ENCODE measurements at regions not wholly inside any gene's neighbourhood (a gene's known extent, or its start where the extent isn't known, plus 50 kb on each side); places are given as distances from the start of the nearest gene placed in this dataset.

DNA sequence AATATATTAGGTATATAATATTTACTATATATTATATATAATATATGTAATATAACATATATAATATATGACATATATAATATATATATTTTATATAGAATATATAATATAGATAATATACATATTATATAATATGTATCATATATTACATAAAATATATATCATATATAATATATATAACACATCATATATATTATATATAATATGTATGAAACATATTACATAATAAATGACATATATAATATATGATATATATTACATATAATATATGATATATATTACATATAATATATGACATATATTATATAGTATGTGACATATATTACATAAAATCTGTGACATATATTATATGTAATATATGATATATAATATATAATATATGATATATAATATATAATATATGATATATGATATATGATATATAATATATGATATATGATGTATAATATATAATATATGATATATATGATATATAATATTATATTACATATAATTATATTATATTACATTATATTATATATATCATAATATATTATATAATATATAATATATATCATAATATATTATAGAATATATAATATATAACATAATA is 119.5 kb upstream of the RIMBP3 start:
- DNase-seq (ENCODE audit: low read depth), result no peak

DNA sequence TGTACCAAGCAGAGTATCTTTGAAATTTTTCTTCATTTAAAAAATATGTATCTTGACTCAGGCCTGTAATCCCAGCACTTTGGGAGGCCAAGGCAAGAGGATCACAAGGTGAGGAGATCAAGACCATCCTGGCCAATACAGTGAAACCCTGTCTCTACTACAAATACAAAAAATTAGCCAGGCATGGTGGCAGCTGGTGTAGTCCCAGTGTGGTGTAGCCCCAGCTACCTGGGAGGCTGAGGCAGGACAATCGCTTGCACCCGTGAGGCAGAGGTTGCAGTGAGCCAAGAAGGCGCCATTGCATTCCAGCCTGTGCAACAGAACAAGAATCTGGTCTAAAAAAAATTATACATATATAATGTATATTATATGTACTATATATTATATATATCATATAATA is 118.7 kb upstream of the RIMBP3 start:
- peak; percentile 1 for DNase-seq (ENCODE audit: low read depth)
